HepG2 (cell line): ENCODE measurements at regions not wholly inside any gene's neighbourhood (a gene's known extent, or its start where the extent isn't known, plus 50 kb on each side); places are given as distances from the start of the nearest gene placed in this dataset.

Source experiments
- ATAC-seq: fragments of 200-7000 bp; cut with Tn5 transposase; 3 replicates; pipeline ENCODE4 v1.9.1; 2020; ENCODE audit warnings: mild to moderate bottlenecking, moderate library complexity
- BruUV-seq: library from RNA; stranded (reverse); fragments of 400-500 nt; replicated peaks from 2 replicates; lab custom pipeline; 2021; lab: Mats Ljungman, UMichigan
- CTCF ChIA-PET: fragments of 300-600 bp; formaldehyde crosslinking; extraction: SDS; loops from one replicate; lab custom pipeline; 2021; ENCODE audit warnings: low total read pairs, inconsistent platforms, low intra/inter-chr PET ratio; lab: Yijun Ruan, JAX
- POLR2A ChIA-PET: fragments of 350-600 bp; sonication (Branson Sonifier 250); formaldehyde crosslinking; loops from one replicate; lab custom pipeline; 2020; ENCODE audit warnings: antibody characterized with exemption, inconsistent platforms; lab: Yijun Ruan, JAX
- DNase-seq: peaks from one replicate; pipeline ENCODE4 v3.0.0-alpha.2; 2015; ENCODE audit warnings: low spot score
- FAIRE-seq: peaks from 3 replicates; lab custom pipeline; 2011; peaks lifted over from hg19 to GRCh38; lab: Jason Lieb, UNC
- H2AFZ ChIP-seq: one replicate; pipeline ENCODE4 v1.6.1; 2011; ENCODE audit warnings: low read length, inconsistent platforms
- H3K27ac ChIP-seq: fragments of 300-600 bp; 3 replicates; pipeline ENCODE4 v1.8.0; 2011; ENCODE audit warnings: mixed run types, mild to moderate bottlenecking, mixed read lengths, low read length, inconsistent platforms; ENCODE audit not compliant: insufficient read depth; ENCODE audit errors: extremely low read length
- H3K27me3 ChIP-seq, 2 experiments: fragments of 200-600 bp in 1 of 2; 2 replicates in 1 of 2; 3 replicates in 1 of 2; pipeline versions ENCODE4 v1.6.0 to v1.8.0; 2011; ENCODE audit warnings: low read length in 2 of 2, mild to moderate bottlenecking in 2 of 2, moderate library complexity in 2 of 2, inconsistent platforms in 1 of 2; ENCODE audit not compliant: insufficient read depth in 2 of 2, control insufficient read depth in 1 of 2
- H3K36me3 ChIP-seq, 2 experiments: fragments of 200-600 bp in 1 of 2; replicated peaks in 1 of 2; 2 replicates in 1 of 2; 3 replicates in 1 of 2; pipeline versions ENCODE4 v1.5.1 to v1.8.0; 2011; ENCODE audit warnings: low read length in 2 of 2, inconsistent platforms in 1 of 2; ENCODE audit not compliant: insufficient read depth in 2 of 2, control insufficient read depth in 1 of 2
- H3K4me1 ChIP-seq: 2 replicates; pipeline ENCODE4 v1.5.1; 2012; ENCODE audit warnings: low read length, inconsistent platforms; ENCODE audit not compliant: insufficient read depth
- H3K4me2 ChIP-seq: 2 replicates; pipeline ENCODE4 v1.6.0; 2011; ENCODE audit warnings: low read depth, low read length, inconsistent platforms
- H3K4me3 ChIP-seq, 3 experiments: fragments of 200-600 bp in 1 of 3; sonication (generic), shearing (Covaris generic) in 1 of 3; replicated peaks in 1 of 3; 2 replicates each; pipeline ENCODE4 v1.5.1; 2011 to 2016; ENCODE audit warnings: low read length in 3 of 3, inconsistent platforms in 2 of 3, low read depth in 2 of 3, mild to moderate bottlenecking in 2 of 3, control low read depth in 1 of 3, mixed read lengths in 1 of 3; ENCODE audit not compliant: insufficient read depth in 1 of 3
- H3K79me2 ChIP-seq: one replicate; pipeline ENCODE4 v1.6.1; 2011; ENCODE audit warnings: low read length, inconsistent platforms; ENCODE audit not compliant: insufficient read depth
- H3K9ac ChIP-seq: 2 replicates; pipeline ENCODE4 v1.6.0; 2011; ENCODE audit warnings: mild to moderate bottlenecking, low read depth, low read length, inconsistent platforms; ENCODE audit not compliant: insufficient read depth
- H3K9me3 ChIP-seq: 2 replicates; pipeline ENCODE4 v1.5.1; 2012; ENCODE audit warnings: mild to moderate bottlenecking, low read length
- H4K20me1 ChIP-seq: 2 replicates; pipeline ENCODE4 v1.6.0; 2011; ENCODE audit warnings: inconsistent platforms, mild to moderate bottlenecking, low read length, moderate library complexity; ENCODE audit not compliant: insufficient read depth
- DZIP1 ChIP-seq: sonication (generic); formaldehyde crosslinking; IDR thresholded peaks from 2 replicates; pipeline ENCODE4 v1.5.0; 2020; ENCODE audit warnings: mild to moderate bottlenecking, missing genetic modification reagents
- JUNB ChIP-seq: sonication (generic); formaldehyde crosslinking; IDR thresholded peaks from 2 replicates; pipeline ENCODE4 v1.8.0; 2022; ENCODE audit warnings: missing genetic modification reagents, mild to moderate bottlenecking, borderline replicate concordance
- SUZ12 ChIP-seq: fragments of 150-350 bp; IDR thresholded peaks from 2 replicates; pipeline ENCODE4 v1.6.1; 2014; ENCODE audit warnings: low read depth, low read length
- TAF1 ChIP-seq: sonication (generic); formaldehyde crosslinking; IDR thresholded peaks from 2 replicates; pipeline ENCODE4 v1.4.0; 2020; ENCODE audit warnings: missing genetic modification reagents
- ZNF20 ChIP-seq: sonication (generic); formaldehyde crosslinking; IDR thresholded peaks from 2 replicates; pipeline ENCODE4 v1.4.0; 2020; ENCODE audit warnings: mild to moderate bottlenecking, moderate library complexity, missing genetic modification reagents
- ZNF292 ChIP-seq: sonication (generic); formaldehyde crosslinking; IDR thresholded peaks from 2 replicates; pipeline ENCODE4 v1.8.1; 2022; ENCODE audit warnings: mild to moderate bottlenecking, low read depth, missing genetic modification reagents, borderline replicate concordance
- ZNF503 ChIP-seq: sonication (generic); formaldehyde crosslinking; IDR thresholded peaks from 2 replicates; pipeline ENCODE4 v1.4.0; 2020; ENCODE audit warnings: missing genetic modification reagents
- ZNF597 ChIP-seq: sonication (generic); formaldehyde crosslinking; IDR thresholded peaks from 2 replicates; pipeline ENCODE4 v1.5.0; 2020; ENCODE audit warnings: missing genetic modification reagents
- WGBS: methylation state at CpG from one replicate; pipeline ENCODE4 v1.1.6; 2017; ENCODE audit warnings: low lambda C conversion rate; 5-methylcytosine and 5-hydroxymethylcytosine counted together
- in situ Hi-C: cut with HindIII; loops from 2 replicates; pipeline ENCODE4 v1.10.0; 2017; ENCODE audit warnings: low pct_unique_long_range_greater_than_20kb; ENCODE audit not compliant: extremely low pct_ligation_motif_present
- intact Hi-C: fragments of 100-400 bp; cut with micrococcal nuclease; formaldehyde crosslinking; loops from one replicate; pipeline ENCODE4 v1.10.0; 2022; ENCODE audit not compliant: unreplicated experiment

- TF ChIP-seq ZNF503 (CRISPR knock-in tag) (no peak), ZNF20 (no peak), TAF1 (no peak), DZIP1 (no peak), JUNB (CRISPR knock-in tag) (no peak), ZNF292 (CRISPR knock-in tag) (no peak)
Observed at GRCh38 chr10:43959364-43960134, 310.9 kb upstream of the ZNF32 start (continued).

- no peak for TF ChIP-seq ZNF597 (CRISPR knock-in tag)
- TF ChIP-seq SUZ12 = no peak
- Histone ChIP-seq H3K4me2 (no peak overlapping the region), H3K9ac (no peak overlapping the region), H3K36me3 (no peaks in the 10 kb centered on the region), H4K20me1 (no peaks in the 10 kb centered on the region), H2AFZ (no peak overlapping the region), H3K27ac (no peak overlapping the region), H3K9me3 (no peaks in the 10 kb centered on the region), H3K27me3 (peaks cover 0 to 2% of the 10 kb centered on the region in 2 experiments; a peak in 2 of 5 replicates), H3K4me3 (no peak overlapping the region), H3K4me1 (no peaks in the 10 kb centered on the region), H3K79me2 (no peaks in the 10 kb centered on the region)
- POLR2A ChIA-PET = no interaction called here
- no peak for DNase-seq
- in situ Hi-C loops (no loop called here), intact Hi-C loops (no loop called here)
- BruUV-seq = no TSS peak
- CTCF ChIA-PET = no interaction called here
- ATAC-seq = no peak
- WGBS = 68% methylated on average over 4 of the region's 6 CpGs
- no peak for FAIRE-seq
Observed at GRCh38 chr10:43958964-43959363, 310.3 kb upstream of the ZNF32 start.
